Peyer's patch (tissue), 4 donors: ENCODE measurements at regions not wholly inside any gene's neighbourhood (a gene's known extent, or its start where the extent isn't known, plus 50 kb on each side); places are given as distances from the start of the nearest gene placed in this dataset.

Experiments used
- CTCF ChIP-seq, 6 experiments: fragments of 450-650 bp in 4 of 6; fragments of 200-600 bp in 2 of 6; sonication (generic) in 1 of 6; IDR thresholded peaks; one replicate each; pipeline ENCODE4 v1.5.1; 2017 to 2019; ENCODE audit warnings: antibody characterized with exemption in 6 of 6, mild to moderate bottlenecking in 3 of 6, moderate library complexity in 1 of 6
- POLR2A ChIP-seq, 2 donors: fragments of 450-650 bp; IDR thresholded peaks; one replicate each; pipeline ENCODE4 v1.5.1; 2017; ENCODE audit warnings: antibody characterized with exemption in 2 of 2, mild to moderate bottlenecking in 2 of 2, moderate library complexity in 2 of 2

GRCh38 chr1:87805666-87806378 is 477.1 kb downstream of the LMO4 start:
- TF ChIP-seq CTCF (IDR thresholded peaks at IDR 0.05), result no peak
- TF ChIP-seq POLR2A (IDR thresholded peaks at IDR 0.05), result no peak
